ENCODE measurements at regions not wholly inside any gene's neighbourhood (a gene's known extent, or its start where the extent isn't known, plus 50 kb on each side); places are given as distances from the start of the nearest gene placed in this dataset.

GRCh38 chr1:118266436-118266835 lies 81.4 kb upstream of the SPAG17 start:
- peaks cover 0 to 5% (median 1%) of the 10 kb centered on the region in 7 donors for H3K9me3 Mint-ChIP-seq
- Histone ChIP-seq H3K4me1 (ENCODE audit: control insufficient read depth in 1 of 2, insufficient read depth in 2 of 2, low read length in 2 of 2) (no peaks in the 10 kb centered on the region), H3K36me3 (replicated peaks in 1 of 2; ENCODE audit: control insufficient read depth in 1 of 2, insufficient read depth in 2 of 2, low read length in 2 of 2) (no peaks in the 10 kb centered on the region), H4K20me1 (ENCODE audit: insufficient read depth, low read length) (no peaks in the 10 kb centered on the region), H3K79me2 (ENCODE audit: insufficient read depth, low read length) (no peaks in the 10 kb centered on the region), H3K9ac (ENCODE audit: insufficient read depth, low read length, poor library complexity, severe bottlenecking) (no peak overlapping the region), H3K27me3 (ENCODE audit: control insufficient read depth in 2 of 2, insufficient read depth in 2 of 2, low read length in 2 of 2) (no peaks in the 10 kb centered on the region), H3K4me3 (replicated peaks in 1 of 3; ENCODE audit: low read depth in 2 of 3, low read length in 3 of 3) (no peak overlapping the region), H3K9me3 (replicated peaks in 1 of 2; ENCODE audit: control insufficient read depth in 1 of 2, insufficient read depth in 1 of 2, low read length in 2 of 2) (no peaks in the 10 kb centered on the region), H3K4me2 (replicated peaks; ENCODE audit: extremely low read depth, low read length, poor library complexity, severe bottlenecking) (no peak overlapping the region), H2AFZ (ENCODE audit: insufficient read depth, low read depth, low read length, poor library complexity, severe bottlenecking) (no peak overlapping the region), H3K27ac (ENCODE audit: low read depth in 1 of 2, low read length in 2 of 2) (no peak overlapping the region)
- H3K4me1 Mint-ChIP-seq = no peaks in the 10 kb centered on the region
- H3K27me3 Mint-ChIP-seq (ENCODE audit: low read depth in 3 of 3) = no peaks in the 10 kb centered on the region
- H3K4me3 Mint-ChIP-seq = no peak overlapping the region
- intact Hi-C loops (cut with micrococcal nuclease) = no loop called here
- no peaks in the 10 kb centered on the region for H3K36me3 Mint-ChIP-seq
- H3K27ac Mint-ChIP-seq = no peak overlapping the region
- 100% methylated on average over 3 of the region's 3 CpGs for WGBS (ENCODE audit: insufficient coverage)
- DNase-seq = no peak
- no peak for TF ChIP-seq CTCF (IDR thresholded peaks at IDR 0.05)

- no peaks in the 10 kb centered on the region for H3K9me3 ChIP-seq (replicated peaks in 1 of 2; ENCODE audit: control insufficient read depth in 1 of 2, insufficient read depth in 1 of 2, low read length in 2 of 2)
- WGBS (ENCODE audit: insufficient coverage) = 95% methylated on average over 2 of the region's 3 CpGs
- intact Hi-C loops (cut with micrococcal nuclease) = no loop called here
These were observed 79.3 kb upstream of the SPAG17 start for GRCh38 chr1:118264343-118264742.

More at GRCh38 chr1:118264343-118264742, 79.3 kb upstream of the SPAG17 start:
- H3K36me3 ChIP-seq (replicated peaks in 1 of 2; ENCODE audit: control insufficient read depth in 1 of 2, insufficient read depth in 2 of 2, low read length in 2 of 2) = no peaks in the 10 kb centered on the region
- no peak overlapping the region for H3K27ac ChIP-seq (ENCODE audit: low read depth in 1 of 2, low read length in 2 of 2)
- H3K4me1 Mint-ChIP-seq = no peaks in the 10 kb centered on the region
- no peaks in the 10 kb centered on the region for H3K27me3 Mint-ChIP-seq (ENCODE audit: low read depth in 3 of 3)
- no peak overlapping the region for H3K9ac ChIP-seq (ENCODE audit: insufficient read depth, low read length, poor library complexity, severe bottlenecking)
- H3K4me1 ChIP-seq (ENCODE audit: control insufficient read depth in 1 of 2, insufficient read depth in 2 of 2, low read length in 2 of 2) = no peaks in the 10 kb centered on the region
- no peaks in the 10 kb centered on the region for H3K36me3 Mint-ChIP-seq
- TF ChIP-seq CTCF (IDR thresholded peaks at IDR 0.05) = no peak
- no peak overlapping the region for H3K4me3 Mint-ChIP-seq
- no peaks in the 10 kb centered on the region for H3K27me3 ChIP-seq (ENCODE audit: control insufficient read depth in 2 of 2, insufficient read depth in 2 of 2, low read length in 2 of 2)
- H3K4me2 ChIP-seq (replicated peaks; ENCODE audit: extremely low read depth, low read length, poor library complexity, severe bottlenecking) = no peak overlapping the region
- no peaks in the 10 kb centered on the region for H3K79me2 ChIP-seq (ENCODE audit: insufficient read depth, low read length)
- no peaks in the 10 kb centered on the region for H4K20me1 ChIP-seq (ENCODE audit: insufficient read depth, low read length)
- H3K4me3 ChIP-seq (replicated peaks in 1 of 3; ENCODE audit: low read depth in 2 of 3, low read length in 3 of 3) = no peak overlapping the region
- no peak for DNase-seq
- H3K27ac Mint-ChIP-seq = no peak overlapping the region
- H3K9me3 Mint-ChIP-seq = peaks cover 0 to 4% (median 1%) of the 10 kb centered on the region in 7 donors
- no peak overlapping the region for H2AFZ ChIP-seq (ENCODE audit: insufficient read depth, low read depth, low read length, poor library complexity, severe bottlenecking)
